ENCODE measurements at regions not wholly inside any gene's neighbourhood (a gene's known extent, or its start where the extent isn't known, plus 50 kb on each side); places are given as distances from the start of the nearest gene placed in this dataset.

DNA sequence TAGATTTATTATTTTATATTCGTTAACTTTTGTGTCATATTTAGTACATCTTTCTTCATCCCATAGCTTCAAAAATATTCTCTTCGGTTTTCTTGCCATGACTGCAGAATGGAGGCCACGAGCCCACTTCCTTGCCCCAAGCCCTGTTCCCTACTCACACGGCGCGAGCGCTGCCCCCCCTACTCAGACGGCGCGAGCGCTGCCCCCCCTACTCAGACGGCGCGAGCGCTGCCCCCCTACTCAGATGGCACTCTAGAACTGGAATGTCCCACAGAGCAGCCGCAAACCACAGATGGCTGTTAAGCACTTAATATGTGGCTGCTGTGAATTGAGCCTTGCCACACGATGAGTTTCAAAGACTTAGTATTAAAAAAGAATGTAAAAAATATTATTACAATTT is 102.2 kb upstream of the PEG3 start:
- intact Hi-C loops (cut with DNase I) = no loop called here
- TF ChIP-seq, protein P1, sequence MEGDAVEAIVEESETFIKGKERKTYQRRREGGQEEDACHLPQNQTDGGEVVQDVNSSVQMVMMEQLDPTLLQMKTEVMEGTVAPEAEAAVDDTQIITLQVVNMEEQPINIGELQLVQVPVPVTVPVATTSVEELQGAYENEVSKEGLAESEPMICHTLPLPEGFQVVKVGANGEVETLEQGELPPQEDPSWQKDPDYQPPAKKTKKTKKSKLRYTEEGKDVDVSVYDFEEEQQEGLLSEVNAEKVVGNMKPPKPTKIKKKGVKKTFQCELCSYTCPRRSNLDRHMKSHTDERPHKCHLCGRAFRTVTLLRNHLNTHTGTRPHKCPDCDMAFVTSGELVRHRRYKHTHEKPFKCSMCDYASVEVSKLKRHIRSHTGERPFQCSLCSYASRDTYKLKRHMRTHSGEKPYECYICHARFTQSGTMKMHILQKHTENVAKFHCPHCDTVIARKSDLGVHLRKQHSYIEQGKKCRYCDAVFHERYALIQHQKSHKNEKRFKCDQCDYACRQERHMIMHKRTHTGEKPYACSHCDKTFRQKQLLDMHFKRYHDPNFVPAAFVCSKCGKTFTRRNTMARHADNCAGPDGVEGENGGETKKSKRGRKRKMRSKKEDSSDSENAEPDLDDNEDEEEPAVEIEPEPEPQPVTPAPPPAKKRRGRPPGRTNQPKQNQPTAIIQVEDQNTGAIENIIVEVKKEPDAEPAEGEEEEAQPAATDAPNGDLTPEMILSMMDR (IDR thresholded peaks at IDR 0.05) = no peak
- TF ChIP-seq POLR2A (IDR thresholded peaks at IDR 0.05) (no peak), EP300 (IDR thresholded peaks at IDR 0.05) (no peak)
- peak; percentile 68 to 85 (median 74) for DNase-seq
- 38 to 50% (median 43%) methylated on average over 17 of the region's 17 CpGs for WGBS, 3 donors
- Histone ChIP-seq H3K4me1 (ENCODE audit: insufficient read depth) (no peaks in the 10 kb centered on the region), H3K4me3 (no peak overlapping the region), H3K36me3 (no peaks in the 10 kb centered on the region), H3K9me3 (no peaks in the 10 kb centered on the region), H3K27ac (peak overlapping the region in 1 of 2 donors; percentile 44), H3K27me3 (no peaks in the 10 kb centered on the region)

DNA sequence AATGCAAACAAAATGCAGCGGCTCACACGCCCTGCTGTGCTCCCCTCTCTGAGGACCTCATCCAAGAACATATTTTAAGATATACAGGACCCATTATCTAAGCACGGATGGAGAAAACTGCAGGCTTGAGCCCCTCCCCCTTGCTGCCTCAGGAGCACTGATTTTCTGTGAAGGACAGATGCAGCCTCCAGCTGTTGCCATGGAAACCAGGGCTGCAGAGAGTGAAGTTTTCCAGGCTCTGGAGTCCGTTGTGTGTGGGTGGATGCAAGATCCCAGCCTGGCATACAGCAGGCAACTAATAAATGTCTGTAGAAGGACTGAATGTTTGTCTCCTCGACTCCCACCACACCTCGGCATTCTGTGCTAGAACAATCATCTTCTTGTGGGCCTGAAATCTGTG is 105.6 kb upstream of the PEG3 start:
- DNase-seq = peak in 3 of 5 donors; percentile 55 to 69 (median 60)
- no peaks in the 10 kb centered on the region for H3K36me3 ChIP-seq
- no peaks in the 10 kb centered on the region for H3K9me3 ChIP-seq
- H3K4me1 ChIP-seq (ENCODE audit: insufficient read depth) = peaks cover 11% of the 10 kb centered on the region
- intact Hi-C loops (cut with DNase I) = no loop called here
- H3K4me3 ChIP-seq = no peak overlapping the region
- WGBS, 3 donors = 15 to 19% (median 19%) methylated on average over 6 of the region's 6 CpGs
- H3K27ac ChIP-seq = peak overlapping the region in 1 of 2 donors; percentile 65
- TF ChIP-seq, protein P1 (IDR thresholded peaks at IDR 0.05) = no peak
- TF ChIP-seq EP300 (IDR thresholded peaks at IDR 0.05) (no peak), POLR2A (IDR thresholded peaks at IDR 0.05) (no peak)
- H3K27me3 ChIP-seq = no peaks in the 10 kb centered on the region

- DNase-seq = peak in 1 of 5 donors; percentile 57
- no peak for TF ChIP-seq EP300 (IDR thresholded peaks at IDR 0.05)
- TF ChIP-seq, protein P1 (IDR thresholded peaks at IDR 0.05) = no peak
- no peak for TF ChIP-seq POLR2A (IDR thresholded peaks at IDR 0.05)
- peaks cover 15% of the 10 kb centered on the region for H3K4me1 ChIP-seq (ENCODE audit: insufficient read depth)
- H3K4me3 ChIP-seq = no peak overlapping the region
- H3K36me3 ChIP-seq = no peaks in the 10 kb centered on the region
- no peaks in the 10 kb centered on the region for H3K27me3 ChIP-seq
- H3K27ac ChIP-seq = no peak overlapping the region
- no peaks in the 10 kb centered on the region for H3K9me3 ChIP-seq
- intact Hi-C loops (cut with DNase I) = no loop called here
- 75 to 76% (median 76%) methylated on average over 7 of the region's 7 CpGs for WGBS, 3 donors
Measured at GRCh38 chr19:56947206-56947605, 106.7 kb upstream of the PEG3 start.

DNA sequence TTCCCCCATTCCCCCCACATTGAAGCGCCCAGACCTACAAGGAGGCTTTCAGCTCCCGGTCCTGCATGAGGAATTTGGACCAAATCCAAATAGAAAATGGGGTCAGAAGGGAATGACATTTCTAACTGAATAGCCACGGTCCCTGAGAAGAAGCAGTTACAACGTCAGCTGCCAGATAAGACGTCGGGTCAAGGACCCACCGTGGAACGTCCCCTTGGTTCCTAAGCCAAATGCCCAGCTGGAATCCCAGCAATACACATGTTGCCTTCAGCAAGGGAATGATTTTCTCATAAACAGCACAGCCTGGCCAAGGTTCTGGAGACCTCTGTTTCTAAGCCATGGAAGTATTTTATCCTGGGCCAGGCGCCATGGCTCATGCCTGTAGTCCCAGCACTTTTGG is 109.1 kb upstream of the PEG3 start:
- H3K4me1 ChIP-seq (ENCODE audit: insufficient read depth) = peaks cover 29% of the 10 kb centered on the region
- intact Hi-C loops (cut with DNase I) = no loop called here
- peak; percentile 84 to 90 (median 87) for DNase-seq
- TF ChIP-seq POLR2A (IDR thresholded peaks at IDR 0.05) = no peak
- TF ChIP-seq EP300 (IDR thresholded peaks at IDR 0.05) = no peak
- TF ChIP-seq, protein P1 (IDR thresholded peaks at IDR 0.05) = no peak
- WGBS, 3 donors = 8 to 13% (median 9%) methylated on average over 9 of the region's 9 CpGs
- H3K27ac ChIP-seq = peak overlapping the region in 1 of 2 donors; percentile 72
- H3K36me3 ChIP-seq = no peaks in the 10 kb centered on the region
- H3K9me3 ChIP-seq = no peaks in the 10 kb centered on the region
- H3K4me3 ChIP-seq = no peak overlapping the region
- H3K27me3 ChIP-seq = no peaks in the 10 kb centered on the region
